ENCODE measurements at regions not wholly inside any gene's neighbourhood (a gene's known extent, or its start where the extent isn't known, plus 50 kb on each side); places are given as distances from the start of the nearest gene placed in this dataset.

DNA sequence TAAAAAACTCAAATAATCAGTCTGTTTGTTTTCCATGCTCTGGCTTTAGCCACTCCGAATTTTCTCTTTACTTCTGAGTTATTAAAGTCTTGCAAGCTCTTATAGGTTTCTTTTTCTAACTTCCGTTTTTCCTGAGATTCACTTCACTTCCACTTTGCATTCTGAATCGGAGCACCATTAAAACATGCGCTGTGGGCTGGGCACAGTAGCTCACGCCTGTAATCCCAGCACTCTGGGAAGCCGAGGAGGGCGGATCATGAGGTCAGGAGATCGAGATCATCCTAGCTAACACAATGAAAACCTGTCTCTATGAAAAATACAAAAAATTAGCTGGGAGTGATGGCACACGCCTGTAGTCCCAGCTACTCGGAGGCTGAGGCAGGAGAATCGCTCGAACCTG is 357.9 kb downstream of the SLITRK6 start:
- TF ChIP-seq, protein P1, sequence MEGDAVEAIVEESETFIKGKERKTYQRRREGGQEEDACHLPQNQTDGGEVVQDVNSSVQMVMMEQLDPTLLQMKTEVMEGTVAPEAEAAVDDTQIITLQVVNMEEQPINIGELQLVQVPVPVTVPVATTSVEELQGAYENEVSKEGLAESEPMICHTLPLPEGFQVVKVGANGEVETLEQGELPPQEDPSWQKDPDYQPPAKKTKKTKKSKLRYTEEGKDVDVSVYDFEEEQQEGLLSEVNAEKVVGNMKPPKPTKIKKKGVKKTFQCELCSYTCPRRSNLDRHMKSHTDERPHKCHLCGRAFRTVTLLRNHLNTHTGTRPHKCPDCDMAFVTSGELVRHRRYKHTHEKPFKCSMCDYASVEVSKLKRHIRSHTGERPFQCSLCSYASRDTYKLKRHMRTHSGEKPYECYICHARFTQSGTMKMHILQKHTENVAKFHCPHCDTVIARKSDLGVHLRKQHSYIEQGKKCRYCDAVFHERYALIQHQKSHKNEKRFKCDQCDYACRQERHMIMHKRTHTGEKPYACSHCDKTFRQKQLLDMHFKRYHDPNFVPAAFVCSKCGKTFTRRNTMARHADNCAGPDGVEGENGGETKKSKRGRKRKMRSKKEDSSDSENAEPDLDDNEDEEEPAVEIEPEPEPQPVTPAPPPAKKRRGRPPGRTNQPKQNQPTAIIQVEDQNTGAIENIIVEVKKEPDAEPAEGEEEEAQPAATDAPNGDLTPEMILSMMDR (IDR thresholded peaks at IDR 0.05; ENCODE audit: low read depth, low read length, poor library complexity, severe bottlenecking), result no peak
- TF ChIP-seq EZH2phosphoT487 (IDR thresholded peaks at IDR 0.05; ENCODE audit: borderline replicate concordance, low read length), result no peak

Data from DOHH2 (cell line).